Loucy (cell line): ENCODE measurements at regions not wholly inside any gene's neighbourhood (a gene's known extent, or its start where the extent isn't known, plus 50 kb on each side); places are given as distances from the start of the nearest gene placed in this dataset.

ENCODE experiments used
- H2AFZ ChIP-seq: fragments of 200-600 bp; sonication (generic); 2 replicates; pipeline ENCODE4 v1.6.0; 2016; ENCODE audit warnings: antibody characterized with exemption, mild to moderate bottlenecking, low read length, moderate library complexity
- H3F3A ChIP-seq: fragments of 200-600 bp; 2 replicates; pipeline ENCODE4 v1.6.0; 2016; ENCODE audit warnings: antibody characterized with exemption, low read depth, mild to moderate bottlenecking
- H3K27me3 ChIP-seq: fragments of 200-600 bp; sonication (generic); 2 replicates; pipeline ENCODE4 v1.6.1; 2014; ENCODE audit warnings: low read length, mild to moderate bottlenecking; ENCODE audit not compliant: insufficient read depth, poor library complexity, severe bottlenecking
- H3K36me3 ChIP-seq: fragments of 200-600 bp; sonication (generic); 2 replicates; pipeline ENCODE4 v1.6.1; 2016; ENCODE audit warnings: low read length; ENCODE audit not compliant: insufficient read depth
- H3K4me1 ChIP-seq: fragments of 200-600 bp; sonication (generic); 2 replicates; pipeline ENCODE4 v1.5.1; 2014; ENCODE audit warnings: low read length, mild to moderate bottlenecking; ENCODE audit not compliant: insufficient read depth, poor library complexity, severe bottlenecking
- H3K4me2 ChIP-seq: fragments of 200-600 bp; sonication (generic); 2 replicates; pipeline ENCODE4 v1.6.0; 2014; ENCODE audit warnings: antibody characterized with exemption, low read length, low read depth, mild to moderate bottlenecking; ENCODE audit not compliant: poor library complexity, severe bottlenecking
- H3K4me3 ChIP-seq: fragments of 200-600 bp; sonication (generic); 2 replicates; pipeline ENCODE4 v1.5.1; 2014; ENCODE audit warnings: low read length, mild to moderate bottlenecking, mixed read lengths; ENCODE audit not compliant: poor library complexity, severe bottlenecking
- H3K79me2 ChIP-seq: fragments of 200-600 bp; sonication (generic); 2 replicates; pipeline ENCODE4 v1.6.1; 2014; ENCODE audit warnings: low read length; ENCODE audit not compliant: insufficient read depth
- H3K9ac ChIP-seq: fragments of 200-600 bp; sonication (generic); 2 replicates; pipeline ENCODE4 v1.6.0; 2014; ENCODE audit warnings: mild to moderate bottlenecking, low read depth, low read length, moderate library complexity; ENCODE audit not compliant: poor library complexity, severe bottlenecking
- H3K9me2 ChIP-seq: fragments of 200-600 bp; sonication (generic); replicated peaks from 2 replicates; pipeline ENCODE4 v1.6.1; 2016; ENCODE audit warnings: low read depth, low read length, mixed read lengths
- H3K9me3 ChIP-seq: fragments of 200-600 bp; sonication (generic); 2 replicates; pipeline ENCODE4 v1.6.1; 2014; ENCODE audit warnings: mild to moderate bottlenecking, antibody characterized with exemption, low read length, low read depth; ENCODE audit not compliant: insufficient read depth
- H4K20me1 ChIP-seq: fragments of 200-600 bp; sonication (generic); 2 replicates; pipeline ENCODE4 v1.6.0; 2014; ENCODE audit warnings: antibody characterized with exemption, low read length, mild to moderate bottlenecking; ENCODE audit not compliant: insufficient read depth, poor library complexity, severe bottlenecking
- EZH2phosphoT487 ChIP-seq: fragments of 200-600 bp; IDR thresholded peaks from 2 replicates; pipeline ENCODE4 v1.6.1; 2018; ENCODE audit warnings: antibody characterized with exemption, mild to moderate bottlenecking, moderate library complexity, borderline replicate concordance
- TF ChIP-seq, protein P1 (sequence below): fragments of 200-600 bp; sonication (generic); conservative IDR thresholded peaks from 2 replicates; pipeline ENCODE4 v1.5.1; 2014; ENCODE audit warnings: mild to moderate bottlenecking, antibody characterized with exemption, low read length

DNA sequence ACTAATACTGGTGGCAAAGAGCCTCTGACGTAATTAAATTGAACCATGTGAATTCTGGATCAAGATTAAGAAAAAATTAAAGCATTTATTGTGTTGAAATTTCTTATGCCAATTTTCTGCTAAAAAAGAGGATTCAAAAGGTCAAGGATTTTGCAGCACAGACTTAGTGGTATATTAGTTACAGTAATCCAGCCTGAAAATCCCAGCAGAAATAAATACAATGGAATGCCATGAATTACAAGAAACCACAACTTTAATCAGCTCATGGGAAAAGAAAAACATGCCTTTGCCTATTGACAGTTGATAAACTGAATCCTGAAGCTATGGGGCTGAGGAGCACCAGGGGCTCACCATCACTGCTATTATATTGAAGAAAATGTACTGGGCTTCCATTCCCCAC, 114.8 kb upstream of the SATB2 start:
- H3K4me3 ChIP-seq, result no peak overlapping the region
- H3K79me2 ChIP-seq, result no peaks in the 10 kb centered on the region
- H2AFZ ChIP-seq, result no peak overlapping the region
- H3F3A ChIP-seq, result no peaks in the 10 kb centered on the region
- no peak overlapping the region for H3K4me2 ChIP-seq
- H3K9ac ChIP-seq, result no peak overlapping the region
- no peaks in the 10 kb centered on the region for H4K20me1 ChIP-seq
- no peaks in the 10 kb centered on the region for H3K4me1 ChIP-seq
- H3K9me2 ChIP-seq, result no peaks in the 10 kb centered on the region
- H3K27me3 ChIP-seq, result no peaks in the 10 kb centered on the region
- no peaks in the 10 kb centered on the region for H3K9me3 ChIP-seq
- no peaks in the 10 kb centered on the region for H3K36me3 ChIP-seq
- no peak for TF ChIP-seq EZH2phosphoT487
- TF ChIP-seq, protein P1, sequence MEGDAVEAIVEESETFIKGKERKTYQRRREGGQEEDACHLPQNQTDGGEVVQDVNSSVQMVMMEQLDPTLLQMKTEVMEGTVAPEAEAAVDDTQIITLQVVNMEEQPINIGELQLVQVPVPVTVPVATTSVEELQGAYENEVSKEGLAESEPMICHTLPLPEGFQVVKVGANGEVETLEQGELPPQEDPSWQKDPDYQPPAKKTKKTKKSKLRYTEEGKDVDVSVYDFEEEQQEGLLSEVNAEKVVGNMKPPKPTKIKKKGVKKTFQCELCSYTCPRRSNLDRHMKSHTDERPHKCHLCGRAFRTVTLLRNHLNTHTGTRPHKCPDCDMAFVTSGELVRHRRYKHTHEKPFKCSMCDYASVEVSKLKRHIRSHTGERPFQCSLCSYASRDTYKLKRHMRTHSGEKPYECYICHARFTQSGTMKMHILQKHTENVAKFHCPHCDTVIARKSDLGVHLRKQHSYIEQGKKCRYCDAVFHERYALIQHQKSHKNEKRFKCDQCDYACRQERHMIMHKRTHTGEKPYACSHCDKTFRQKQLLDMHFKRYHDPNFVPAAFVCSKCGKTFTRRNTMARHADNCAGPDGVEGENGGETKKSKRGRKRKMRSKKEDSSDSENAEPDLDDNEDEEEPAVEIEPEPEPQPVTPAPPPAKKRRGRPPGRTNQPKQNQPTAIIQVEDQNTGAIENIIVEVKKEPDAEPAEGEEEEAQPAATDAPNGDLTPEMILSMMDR, result no peak

DNA sequence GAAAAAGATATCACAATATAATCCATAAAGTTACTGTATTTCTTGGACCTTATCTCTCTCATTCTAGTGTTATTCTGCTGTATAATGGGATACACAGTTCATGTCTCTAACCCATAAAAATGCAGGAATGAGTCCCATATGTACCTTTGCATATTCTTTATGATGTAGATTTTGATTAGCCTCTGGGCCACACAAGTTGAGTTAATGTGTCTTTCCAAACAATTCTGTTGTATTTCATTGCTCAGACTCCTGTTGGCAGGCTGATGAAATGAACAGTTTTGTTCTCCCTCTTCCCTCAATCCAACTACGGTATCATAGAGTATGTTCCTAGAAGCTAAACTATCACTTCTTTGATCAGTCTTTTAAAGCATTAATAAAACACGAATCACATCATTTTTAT, 113.2 kb upstream of the SATB2 start:
- H2AFZ ChIP-seq, result no peak overlapping the region
- no peaks in the 10 kb centered on the region for H3K27me3 ChIP-seq
- H3K4me2 ChIP-seq, result no peak overlapping the region
- H3F3A ChIP-seq, result no peaks in the 10 kb centered on the region
- H3K4me3 ChIP-seq, result no peak overlapping the region
- H3K9ac ChIP-seq, result no peak overlapping the region
- no peaks in the 10 kb centered on the region for H4K20me1 ChIP-seq
- H3K4me1 ChIP-seq, result no peaks in the 10 kb centered on the region
- H3K9me3 ChIP-seq, result no peaks in the 10 kb centered on the region
- H3K79me2 ChIP-seq, result no peaks in the 10 kb centered on the region
- TF ChIP-seq EZH2phosphoT487, result no peak
- TF ChIP-seq, protein P1, result no peak
- H3K9me2 ChIP-seq, result no peaks in the 10 kb centered on the region
- no peaks in the 10 kb centered on the region for H3K36me3 ChIP-seq

GRCh38 chr2:199569336-199569735, 111.6 kb upstream of the SATB2 start:
- no peak overlapping the region for H3K4me2 ChIP-seq

More at GRCh38 chr2:199569336-199569735, 111.6 kb upstream of the SATB2 start:
- Histone ChIP-seq H3K4me1 (no peaks in the 10 kb centered on the region), H3K27me3 (no peaks in the 10 kb centered on the region), H3K9me2 (no peaks in the 10 kb centered on the region), H3K36me3 (no peaks in the 10 kb centered on the region), H2AFZ (no peak overlapping the region), H4K20me1 (no peaks in the 10 kb centered on the region), H3K9ac (no peak overlapping the region), H3K9me3 (no peaks in the 10 kb centered on the region), H3K79me2 (no peaks in the 10 kb centered on the region), H3K4me3 (no peak overlapping the region), H3F3A (no peaks in the 10 kb centered on the region)
- TF ChIP-seq, protein P1, result no peak
- no peak for TF ChIP-seq EZH2phosphoT487
